ENCODE measurements at regions not wholly inside any gene's neighbourhood (a gene's known extent, or its start where the extent isn't known, plus 50 kb on each side); places are given as distances from the start of the nearest gene placed in this dataset.
"Not testable (repeated sequence)": the region's sequence is repeated elsewhere in the genome, so short reads cannot be mapped to it uniquely, and the experiment has no call there.

GRCh38 chr2:176421297-176422050 is 152.2 kb downstream of the MTX2 start:
- no peak for TF ChIP-seq CTCF (conservative IDR thresholded peaks at IDR 0.05; ENCODE audit: control insufficient read depth, insufficient read depth, low read depth, low read length)
- H3K4me3 ChIP-seq (ENCODE audit: control insufficient read depth, low read depth, low read length) = no peak overlapping the region
- DNase-seq (ENCODE audit: low read depth) = peak; percentile 5

GRCh38 chr2:176423819-176424218 is 154.6 kb downstream of the MTX2 start:
- no peak overlapping the region for H3K4me3 ChIP-seq (ENCODE audit: control insufficient read depth, low read depth, low read length)
- TF ChIP-seq CTCF (conservative IDR thresholded peaks at IDR 0.05; ENCODE audit: control insufficient read depth, insufficient read depth, low read depth, low read length) = no peak
- DNase-seq (ENCODE audit: low read depth) = no peak

- no peak for TF ChIP-seq CTCF (conservative IDR thresholded peaks at IDR 0.05; ENCODE audit: control insufficient read depth, insufficient read depth, low read depth, low read length)
- no peak for DNase-seq (ENCODE audit: low read depth)
- H3K4me3 ChIP-seq (ENCODE audit: control insufficient read depth, low read depth, low read length) = no peak overlapping the region
Measured at GRCh38 chr2:176424746-176425145, 155.5 kb downstream of the MTX2 start.

GRCh38 chr2:176427549-176427948 is 158.3 kb downstream of the MTX2 start:
- no peak for TF ChIP-seq CTCF (conservative IDR thresholded peaks at IDR 0.05; ENCODE audit: control insufficient read depth, insufficient read depth, low read depth, low read length)
- no peak overlapping the region for H3K4me3 ChIP-seq (ENCODE audit: control insufficient read depth, low read depth, low read length)
- no peak for DNase-seq (ENCODE audit: low read depth)

GRCh38 chr2:176428944-176429469 is 159.8 kb downstream of the MTX2 start:
- DNase-seq (ENCODE audit: low read depth); H3K4me3 ChIP-seq (ENCODE audit: control insufficient read depth, low read depth, low read length): not testable (repeated sequence)

- no peak for TF ChIP-seq CTCF (conservative IDR thresholded peaks at IDR 0.05; ENCODE audit: control insufficient read depth, insufficient read depth, low read depth, low read length)
- peak; percentile 64 for DNase-seq (ENCODE audit: low read depth)
- H3K4me3 ChIP-seq (ENCODE audit: control insufficient read depth, low read depth, low read length) = no peak overlapping the region
Measured at GRCh38 chr2:176432434-176432833, 163.2 kb downstream of the MTX2 start.

- no peak for TF ChIP-seq CTCF (conservative IDR thresholded peaks at IDR 0.05; ENCODE audit: control insufficient read depth, insufficient read depth, low read depth, low read length)
- no peak overlapping the region for H3K4me3 ChIP-seq (ENCODE audit: control insufficient read depth, low read depth, low read length)
- no peak for DNase-seq (ENCODE audit: low read depth)
Measured at GRCh38 chr2:176435729-176436128, 166.5 kb downstream of the MTX2 start.
